K562 (cell line): ENCODE measurements at regions not wholly inside any gene's neighbourhood (a gene's known extent, or its start where the extent isn't known, plus 50 kb on each side); places are given as distances from the start of the nearest gene placed in this dataset.

ENCODE experiments used
- ATAC-seq: fragments of 200-7000 bp; cut with Tn5 transposase; 3 replicates; pipeline ENCODE4 v1.9.1; 2020; ENCODE audit warnings: moderate library complexity
- BruUV-seq: library from RNA; stranded (reverse); fragments of 400-500 nt; replicated peaks from 2 replicates; lab custom pipeline; 2021; lab: Mats Ljungman, UMichigan
- CTCF ChIA-PET: fragments of 300-600 bp; formaldehyde crosslinking; extraction: SDS; loops from one replicate; lab custom pipeline; 2021; ENCODE audit warnings: low intra/inter-chr PET ratio; lab: Yijun Ruan, JAX
- POLR2A ChIA-PET: fragments of 300-600, 350-650 bp; sonication (Branson Sonifier 250); formaldehyde crosslinking; extraction: SDS; loops from one replicate; lab custom pipeline; 2021; ENCODE audit warnings: antibody characterized with exemption, inconsistent platforms; lab: Yijun Ruan, JAX
- DNase-seq, 4 experiments: peaks; one replicate each; pipeline versions ENCODE4 v3.0.0 to v3.0.0-alpha.2; 2011 to 2018; ENCODE audit warnings: low spot score in 3 of 4, mixed read lengths in 3 of 4; ENCODE audit errors: extremely low read depth in 1 of 4
- FAIRE-seq: peaks from 2 replicates; lab custom pipeline; 2011; peaks lifted over from hg19 to GRCh38; lab: Jason Lieb, UNC
- H2AFZ ChIP-seq: 2 replicates; pipeline ENCODE4 v1.6.0; 2011; ENCODE audit warnings: low read depth, low read length, control low read depth, inconsistent platforms
- H3K27ac ChIP-seq: fragments of 200-600 bp; 3 replicates; pipeline ENCODE4 v1.8.0; 2011; ENCODE audit warnings: low read depth, mild to moderate bottlenecking, control low read depth, inconsistent platforms, low read length, moderate library complexity, mixed read lengths; ENCODE audit errors: extremely low read depth
- H3K27me3 ChIP-seq, 2 experiments: fragments of 300-600 bp in 1 of 2; 2 replicates in 1 of 2; 3 replicates in 1 of 2; pipeline versions ENCODE4 v1.6.0 to v1.8.0; 2011; ENCODE audit warnings: inconsistent platforms in 2 of 2, low read length in 2 of 2, mild to moderate bottlenecking in 1 of 2, mixed read lengths in 1 of 2, moderate library complexity in 1 of 2; ENCODE audit not compliant: control insufficient read depth in 2 of 2, insufficient read depth in 2 of 2
- H3K36me3 ChIP-seq: fragments of 300-600 bp; 3 replicates; pipeline ENCODE4 v1.8.0; 2011; ENCODE audit warnings: mild to moderate bottlenecking, low read length, inconsistent platforms; ENCODE audit not compliant: control insufficient read depth, insufficient read depth
- H3K4me1 ChIP-seq, 2 experiments: fragments of 200-600 bp in 1 of 2; replicated peaks in 1 of 2; 2 replicates in 1 of 2; 3 replicates in 1 of 2; pipeline versions ENCODE4 v1.5.1 to v1.8.0; 2011; ENCODE audit warnings: inconsistent platforms in 2 of 2, low read length in 2 of 2, mild to moderate bottlenecking in 1 of 2, mixed read lengths in 1 of 2, moderate library complexity in 1 of 2; ENCODE audit not compliant: control insufficient read depth in 2 of 2, insufficient read depth in 2 of 2
- H3K4me2 ChIP-seq: 2 replicates; pipeline ENCODE4 v1.6.1; 2011; ENCODE audit warnings: low read length, control low read depth, inconsistent platforms, mixed read lengths; ENCODE audit not compliant: insufficient read depth
- H3K4me3 ChIP-seq: fragments of 200-600 bp; sonication (generic), shearing (Covaris generic); 2 replicates; pipeline ENCODE4 v1.5.1; 2016; ENCODE audit warnings: control low read depth, inconsistent platforms
- H3K79me2 ChIP-seq: fragments of 200-600 bp; 3 replicates; pipeline ENCODE4 v1.8.0; 2011; ENCODE audit warnings: low read length, inconsistent platforms; ENCODE audit not compliant: control insufficient read depth, insufficient read depth
- H3K9ac ChIP-seq, 2 experiments: 2 replicates each; pipeline versions ENCODE4 v1.6.0 to v1.6.1; 2011; ENCODE audit warnings: low read depth in 2 of 2, low read length in 2 of 2, control low read depth in 1 of 2, inconsistent platforms in 1 of 2, mild to moderate bottlenecking in 1 of 2, mixed read lengths in 1 of 2; ENCODE audit not compliant: insufficient read depth in 1 of 2
- H3K9me1 ChIP-seq: one replicate; pipeline ENCODE4 v1.6.0; 2011; ENCODE audit warnings: inconsistent platforms, mild to moderate bottlenecking, low read length, moderate library complexity; ENCODE audit not compliant: control insufficient read depth, insufficient read depth
- H3K9me3 ChIP-seq: replicated peaks from 2 replicates; pipeline ENCODE4 v1.5.1; 2011; ENCODE audit warnings: low read depth, low read length, inconsistent platforms; ENCODE audit not compliant: control insufficient read depth, insufficient read depth
- H4K20me1 ChIP-seq: replicated peaks from 2 replicates; pipeline ENCODE4 v1.6.1; 2011; ENCODE audit warnings: low read length, inconsistent platforms, mixed read lengths; ENCODE audit not compliant: control insufficient read depth, insufficient read depth
- CTCFL ChIP-seq: IDR thresholded peaks from 2 replicates; pipeline ENCODE4 v1.6.1; 2011; ENCODE audit warnings: borderline replicate concordance, low read depth, mild to moderate bottlenecking, moderate library complexity, low read length; ENCODE audit not compliant: insufficient read depth, poor library complexity, severe bottlenecking
- FIP1L1 ChIP-seq: fragments of 200-400 bp; formaldehyde crosslinking; IDR thresholded peaks from 2 replicates; pipeline ENCODE4 v1.6.1; 2018; ENCODE audit warnings: mild to moderate bottlenecking, low read depth, low read length; ENCODE audit not compliant: poor library complexity, severe bottlenecking
- FOXM1 ChIP-seq, 2 experiments: fragments of 450-650 bp in 1 of 2; sonication (generic) in 1 of 2; formaldehyde crosslinking in 1 of 2; IDR thresholded peaks; 2 replicates each; pipeline versions ENCODE4 v1.6.1 to v1.9.0; 2017 to 2022; ENCODE audit warnings: low read depth in 2 of 2, mild to moderate bottlenecking in 2 of 2, missing genetic modification reagents in 1 of 2, moderate library complexity in 1 of 2
- JUND ChIP-seq, 2 experiments: IDR thresholded peaks; 2 replicates in 1 of 2; 3 replicates in 1 of 2; pipeline ENCODE4 v1.6.1; 2011; ENCODE audit warnings: borderline replicate concordance in 2 of 2, low read depth in 2 of 2, low read length in 2 of 2, improper control_type of control experiment in 1 of 2, missing biosample characterization in 1 of 2, missing genetic modification characterization in 1 of 2, missing genetic modification reagents in 1 of 2
- NEUROD1 ChIP-seq: fragments of 150-350 bp; IDR thresholded peaks from 2 replicates; pipeline ENCODE4 v1.6.1; 2014; ENCODE audit warnings: borderline replicate concordance, low read length, low read depth; ENCODE audit not compliant: partially characterized antibody
- SRSF1 ChIP-seq: fragments of 200-400 bp; formaldehyde crosslinking; IDR thresholded peaks from 2 replicates; pipeline ENCODE4 v1.6.1; 2017; ENCODE audit warnings: mild to moderate bottlenecking, low read depth, low read length, moderate library complexity
- STAT5B ChIP-seq: fragments of 250-450 bp; sonication (Bioruptor Pico); IDR thresholded peaks from 2 replicates; pipeline ENCODE4 v1.8.0; 2021; ENCODE audit warnings: mild to moderate bottlenecking, inconsistent platforms
- WGBS: fragments of 100-300 bp; shearing (Covaris generic); methylation state at CpG from one replicate; pipeline ENCODE4 v1.1.6; 2016; ENCODE audit warnings: low coverage, mixed read lengths; ENCODE audit not compliant: insufficient coverage; ENCODE audit errors: missing lambda C conversion rate; 5-methylcytosine and 5-hydroxymethylcytosine counted together
- in situ Hi-C: fragments of 300-500 bp; cut with MboI; formaldehyde crosslinking; loops from 4 replicates; pipeline ENCODE4 v1.15.0; 2018; ENCODE audit warnings: inconsistent platforms, mixed read lengths
- intact Hi-C: fragments of 100-400 bp; cut with micrococcal nuclease; formaldehyde crosslinking; loops from 2 replicates; pipeline ENCODE4 v1.14.2; 2022

DNA sequence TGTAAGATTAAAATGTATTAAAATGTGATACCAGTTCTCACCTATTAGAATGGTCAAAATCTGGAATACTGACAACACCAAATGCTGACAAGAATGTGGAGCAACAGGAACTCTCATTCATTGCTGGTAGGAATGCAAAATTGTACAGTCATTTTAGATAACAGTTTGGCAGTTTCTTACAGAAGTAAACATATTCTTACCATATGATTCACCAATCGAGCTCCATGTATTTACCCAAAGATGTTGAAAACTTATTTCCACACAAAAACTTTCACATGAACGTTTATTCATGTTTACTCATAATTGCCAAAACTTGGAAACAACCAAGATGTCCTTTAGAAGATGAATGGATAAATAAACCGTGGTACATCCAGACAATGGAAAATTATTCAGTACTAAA is 1193.5 kb upstream of the ACVR2A start:
- intact Hi-C loops (no loop called here), in situ Hi-C loops (no loop called here)
- 0% methylated on average over 3 of the region's 3 CpGs for WGBS
- Histone ChIP-seq H3K9me1 (no peaks in the 10 kb centered on the region), H3K79me2 (no peaks in the 10 kb centered on the region), H2AFZ (no peak overlapping the region), H3K9me3 (no peaks in the 10 kb centered on the region), H4K20me1 (no peaks in the 10 kb centered on the region), H3K4me1 (no peaks in the 10 kb centered on the region), H3K9ac (no peak overlapping the region), H3K27ac (no peak overlapping the region), H3K27me3 (no peaks in the 10 kb centered on the region), H3K4me2 (no peak overlapping the region), H3K4me3 (no peak overlapping the region), H3K36me3 (no peaks in the 10 kb centered on the region)
- POLR2A ChIA-PET = no interaction called here
- TF ChIP-seq JUND (IDR thresholded peaks at IDR 0.05; ENCODE audit: borderline replicate concordance, low read depth, low read length) (no peak), JUND (tag; IDR thresholded peaks at IDR 0.05; ENCODE audit: borderline replicate concordance, low read depth, low read length) (no peak), FOXM1 (IDR thresholded peaks at IDR 0.05; ENCODE audit: low read depth) (no peak), FOXM1 (CRISPR knock-in tag; IDR thresholded peaks at IDR 0.05; ENCODE audit: low read depth) (no peak), SRSF1 (no peak), STAT5B (no peak), FIP1L1 (no peak), NEUROD1 (no peak), CTCFL (no peak)
- ATAC-seq (no peak), FAIRE-seq (no peak), DNase-seq (no peak)
- BruUV-seq = no TSS peak
- CTCF ChIA-PET = no interaction called here
